ENCODE measurements at regions not wholly inside any gene's neighbourhood (a gene's known extent, or its start where the extent isn't known, plus 50 kb on each side); places are given as distances from the start of the nearest gene placed in this dataset.

DNA sequence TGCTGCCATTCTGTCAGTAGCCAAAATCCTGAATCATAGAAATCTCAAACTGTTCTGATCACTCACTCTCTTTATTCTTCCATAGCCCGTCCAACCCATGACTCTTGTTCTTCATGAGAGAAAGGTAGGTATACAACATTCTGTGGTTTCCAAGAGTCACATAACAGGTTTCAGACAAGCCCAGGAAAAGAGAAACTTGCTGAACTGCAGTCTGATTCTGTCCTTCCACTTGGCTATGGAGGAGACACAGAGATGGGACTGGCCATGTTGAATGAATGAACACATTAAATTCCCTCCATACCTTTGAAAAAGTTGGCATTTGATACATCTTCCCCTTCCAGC, 880.2 kb upstream of the CELF4 start:
- no peak for DNase-seq (ENCODE audit: low read depth, low spot score)
- no peak overlapping the region for H3K27ac ChIP-seq

DNA sequence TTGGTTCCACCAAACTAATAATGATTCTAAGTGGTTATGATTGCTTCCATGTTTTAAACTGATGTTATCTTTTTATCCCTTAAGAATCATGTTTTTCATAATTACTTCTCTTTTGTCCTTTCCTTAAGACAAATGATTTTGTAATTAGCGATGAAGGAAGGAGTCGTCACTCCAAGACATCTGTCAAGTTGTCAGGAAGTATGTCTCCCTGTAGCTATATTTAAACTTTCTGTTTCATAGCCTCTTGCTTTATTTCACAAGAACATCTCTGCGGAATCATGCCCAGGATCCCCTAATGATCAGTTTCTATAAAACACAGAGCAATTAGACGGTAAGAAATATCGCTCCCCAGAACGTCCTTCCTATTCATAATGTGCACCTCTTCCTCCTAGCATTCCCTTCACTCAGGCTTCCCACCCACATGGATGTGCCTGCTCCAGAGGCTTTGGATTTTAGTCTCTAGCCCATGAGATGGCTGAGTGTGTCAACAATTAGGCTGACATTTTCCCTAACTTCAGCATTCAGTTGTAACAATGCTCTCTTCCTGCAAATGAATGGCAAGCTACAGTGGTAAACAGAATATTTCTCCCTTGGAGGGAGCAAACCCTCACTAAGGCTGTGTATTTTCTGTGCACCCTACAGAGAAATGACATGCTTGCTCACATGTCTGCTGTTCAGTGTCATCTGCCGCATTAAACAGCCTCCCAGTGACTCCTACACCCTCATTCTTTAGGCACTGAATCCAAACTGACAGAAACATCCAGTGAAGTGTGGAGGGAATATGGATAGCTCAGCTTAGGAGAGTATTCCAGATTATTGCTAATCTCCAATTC, 879.6 kb upstream of the CELF4 start:
- no peak for DNase-seq (ENCODE audit: low read depth, low spot score)
- H3K27ac ChIP-seq, result no peak overlapping the region

DNA sequence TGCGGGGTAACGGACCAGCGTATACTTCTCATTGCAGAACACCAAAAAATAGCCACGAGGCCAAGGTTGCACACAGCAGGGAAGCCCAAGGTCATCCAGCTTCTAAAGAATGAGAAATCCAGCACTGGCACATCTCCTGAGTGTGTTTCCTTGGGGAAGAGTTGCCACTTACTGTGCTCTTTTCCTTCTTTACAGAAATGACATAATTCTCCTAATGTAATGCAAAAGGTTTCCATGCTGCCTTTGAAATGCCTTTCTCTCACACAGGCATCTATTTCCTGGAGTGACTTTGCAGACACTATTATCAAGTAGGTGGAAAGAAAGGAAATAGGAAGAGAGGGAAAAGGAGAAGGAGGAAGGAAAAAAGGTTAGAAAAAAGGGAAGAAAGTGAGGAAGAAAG, 862.1 kb upstream of the CELF4 start:
- DNase-seq (ENCODE audit: low read depth, low spot score), result no peak
- no peak overlapping the region for H3K27ac ChIP-seq

DNA sequence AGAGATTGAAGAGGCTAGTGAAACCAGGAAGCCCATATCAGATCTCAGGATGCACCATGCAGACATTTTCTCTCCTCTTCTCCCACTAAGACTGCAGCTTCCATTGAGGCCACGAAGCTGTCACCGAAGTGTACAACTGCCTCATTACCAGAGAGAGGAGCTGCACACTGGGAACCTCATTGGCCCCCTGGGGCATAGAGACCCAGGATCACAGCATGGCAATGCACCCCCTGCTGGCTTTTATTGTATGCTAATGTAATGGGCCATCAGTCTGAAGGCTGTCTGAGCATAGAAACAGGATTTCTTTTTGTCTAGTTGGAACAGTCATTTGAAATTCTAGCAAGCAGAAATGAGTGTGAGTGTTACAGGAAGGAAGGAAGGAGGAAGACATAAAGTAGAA, 861.6 kb upstream of the CELF4 start:
- no peak overlapping the region for H3K27ac ChIP-seq
- no peak for DNase-seq (ENCODE audit: low read depth, low spot score)

DNA sequence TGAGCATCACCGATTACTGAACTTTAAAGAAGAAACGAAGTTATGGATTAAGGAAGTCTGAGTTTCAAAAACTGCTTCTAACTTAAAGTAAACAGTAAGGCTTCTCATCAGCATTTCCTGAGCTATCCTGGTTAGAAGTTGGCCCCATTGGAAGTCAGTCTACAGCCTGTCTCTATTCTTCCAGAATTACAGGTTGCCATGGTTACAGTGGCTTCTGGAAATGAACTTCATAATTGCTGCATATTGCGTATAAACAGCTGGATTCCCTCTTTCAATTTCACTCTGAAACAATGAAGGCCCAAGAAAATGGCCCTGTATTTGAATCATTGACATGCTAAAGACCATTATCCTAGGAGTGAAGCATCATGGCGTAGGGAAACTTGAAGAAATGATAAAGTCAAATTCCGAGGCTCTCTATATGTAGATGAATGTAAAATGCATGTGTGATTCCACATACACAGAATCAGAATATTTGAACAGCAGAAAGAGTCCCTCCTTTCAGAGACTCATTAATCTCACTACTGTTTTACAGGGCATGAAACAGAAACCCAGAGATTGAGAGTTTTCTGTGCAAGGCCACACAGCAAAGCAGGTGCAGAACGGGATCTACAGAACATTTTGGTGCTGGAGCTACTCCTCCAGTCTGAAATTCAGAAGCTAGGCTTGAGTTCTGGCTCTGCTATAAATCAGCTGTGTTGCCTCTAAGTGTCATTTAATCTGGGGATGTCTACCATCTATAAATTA, 856.4 kb upstream of the CELF4 start:
- no peak for DNase-seq (ENCODE audit: low read depth, low spot score)
- H3K27ac ChIP-seq, result no peak overlapping the region

DNA sequence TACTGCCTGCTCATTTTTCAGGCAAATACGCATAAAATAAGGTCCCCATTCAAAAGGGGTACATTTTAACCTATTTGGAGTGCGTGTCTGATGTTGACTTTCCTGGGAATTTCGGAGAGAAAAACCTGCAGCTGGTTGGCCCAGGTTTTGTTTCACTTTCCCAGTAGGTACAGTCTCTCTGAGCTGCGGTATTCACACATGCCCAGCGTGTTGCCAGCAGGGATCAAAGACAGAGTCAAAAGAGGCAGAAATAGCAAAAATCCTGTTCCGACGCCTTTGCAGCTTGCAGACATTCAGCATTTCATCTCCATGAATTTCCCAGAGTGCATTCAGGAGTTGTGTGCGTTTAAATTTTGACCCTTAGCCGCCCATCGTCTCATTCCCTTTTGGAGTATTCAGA, 855.4 kb upstream of the CELF4 start:
- no peak overlapping the region for H3K27ac ChIP-seq
- DNase-seq (ENCODE audit: low read depth, low spot score), result no peak

DNA sequence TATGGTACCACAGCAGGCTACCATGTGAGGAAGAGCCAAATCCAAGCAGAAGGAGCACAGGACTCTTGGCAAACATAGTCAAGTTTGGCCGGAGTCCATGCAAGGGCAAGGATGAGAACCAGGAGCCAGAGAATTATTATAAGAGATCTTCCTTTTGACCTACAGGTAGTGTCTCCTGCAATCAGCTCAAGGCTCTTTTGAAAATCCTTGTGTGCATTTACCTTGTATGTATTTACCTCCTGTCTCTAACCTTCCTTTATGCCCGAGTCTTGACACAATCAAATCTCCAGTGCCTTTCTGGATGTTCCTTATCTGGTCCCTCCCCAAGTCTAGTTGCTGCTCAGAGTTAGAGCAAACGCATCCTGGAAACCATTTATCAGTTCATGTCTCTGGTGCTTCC, 855.0 kb upstream of the CELF4 start:
- DNase-seq (ENCODE audit: low read depth, low spot score), result no peak

DNA sequence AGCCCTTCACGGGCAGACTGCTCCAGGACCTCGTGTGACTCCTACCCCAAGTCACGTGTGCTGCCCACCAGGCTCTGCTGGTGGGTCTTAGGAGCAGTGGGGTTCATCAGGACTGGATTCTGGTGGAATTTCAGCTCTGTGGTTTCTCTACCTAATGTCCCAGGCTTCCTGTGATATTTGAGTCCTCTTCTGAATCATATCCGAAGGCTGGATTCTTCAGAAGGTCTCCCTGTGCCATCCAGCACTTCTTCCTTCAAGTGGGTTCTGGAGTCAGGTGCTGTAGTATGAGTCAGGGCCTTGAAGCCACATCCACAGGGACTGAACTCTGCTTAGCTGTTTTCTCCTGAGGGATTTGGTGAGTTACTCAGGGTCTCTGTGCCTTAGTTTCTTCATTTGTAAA, 850.2 kb upstream of the CELF4 start:
- no peak for DNase-seq (ENCODE audit: low read depth, low spot score)
- H3K27ac ChIP-seq, result no peak overlapping the region

More for the DNA sequence above, 855.0 kb upstream of the CELF4 start:
- H3K27ac ChIP-seq, result no peak overlapping the region

DNA sequence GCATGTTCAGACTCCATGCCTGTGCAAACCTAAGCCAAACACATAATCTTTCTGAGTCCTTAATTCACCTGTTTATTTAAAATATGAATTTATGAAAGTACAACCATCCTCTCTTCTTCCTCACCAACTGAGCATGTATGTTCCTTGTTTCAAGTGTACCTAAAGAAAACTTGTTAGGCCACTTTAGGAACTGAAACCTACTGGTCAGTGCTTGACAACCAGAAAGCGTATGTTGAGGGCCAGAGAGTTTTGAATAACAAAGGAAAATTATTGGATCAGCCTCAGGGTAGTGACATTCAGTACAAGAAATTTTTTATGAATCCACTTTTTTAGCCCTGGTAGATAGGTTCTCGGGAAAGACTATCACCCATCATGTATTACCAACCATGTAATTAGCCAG, 847.6 kb upstream of the CELF4 start:
- no peak overlapping the region for H3K27ac ChIP-seq
- no peak for DNase-seq (ENCODE audit: low read depth, low spot score)

DNA sequence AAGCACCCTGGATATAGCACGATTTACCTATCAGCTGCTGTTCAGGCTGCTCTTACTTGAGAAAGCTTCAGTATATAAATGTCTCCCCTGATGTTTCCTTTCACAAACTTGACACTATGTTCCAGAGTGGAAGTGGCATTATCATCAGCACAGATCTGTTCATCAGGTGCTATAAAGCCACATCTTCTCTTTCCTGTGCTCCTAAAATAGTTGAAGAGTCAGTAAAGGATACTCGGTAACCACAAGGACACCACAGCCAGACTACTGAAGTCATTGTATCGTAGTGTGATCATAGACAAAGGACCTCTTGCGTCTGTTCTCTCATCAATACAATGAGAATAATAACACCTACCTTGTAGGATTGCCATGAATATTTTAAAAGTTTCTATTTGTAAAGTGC, 841.0 kb upstream of the CELF4 start:
- DNase-seq (ENCODE audit: low read depth, low spot score), result no peak
- H3K27ac ChIP-seq, result no peak overlapping the region

DNA sequence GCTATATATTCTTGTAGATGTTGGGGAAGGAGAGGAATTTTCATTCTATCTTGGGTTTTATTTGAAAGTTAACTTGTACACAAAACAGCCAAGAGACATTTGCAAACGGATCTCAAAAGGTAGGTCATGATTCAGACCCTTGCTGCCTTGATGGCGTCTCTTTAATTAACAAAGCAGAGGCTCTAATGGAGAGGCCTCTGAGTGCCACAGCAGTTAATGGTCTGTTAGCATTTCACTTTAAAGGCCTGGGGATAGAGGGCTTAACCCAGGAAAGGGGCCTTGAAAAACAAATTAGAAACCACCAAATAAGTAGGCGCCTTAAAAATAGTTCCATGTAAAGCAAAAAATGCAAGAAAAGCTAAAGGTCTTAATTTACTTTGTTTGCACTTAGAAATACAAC, 836.9 kb upstream of the CELF4 start:
- DNase-seq (ENCODE audit: low read depth, low spot score), result no peak

DNA sequence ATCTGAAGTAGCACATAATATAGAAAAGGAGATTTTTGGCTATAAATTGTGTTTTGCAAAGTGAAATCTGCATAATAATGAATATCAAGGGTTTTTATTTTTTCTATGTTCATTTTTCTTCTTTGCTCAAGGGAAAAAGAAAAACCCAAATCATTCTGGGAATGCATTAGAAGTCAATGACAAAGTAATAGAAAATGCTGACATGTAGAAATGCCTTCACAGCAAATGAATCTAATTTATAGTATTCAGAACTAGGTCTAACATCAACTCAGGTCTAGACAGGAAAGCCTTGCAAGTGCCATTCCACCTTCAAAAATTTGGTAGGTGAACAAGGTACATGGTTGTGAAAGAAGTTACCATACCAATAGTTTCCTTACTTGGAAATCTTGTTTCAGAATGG, 831.5 kb upstream of the CELF4 start:
- DNase-seq (ENCODE audit: low read depth, low spot score), result no peak

More for the DNA sequence above, 836.9 kb upstream of the CELF4 start:
- H3K27ac ChIP-seq, result no peak overlapping the region

DNA sequence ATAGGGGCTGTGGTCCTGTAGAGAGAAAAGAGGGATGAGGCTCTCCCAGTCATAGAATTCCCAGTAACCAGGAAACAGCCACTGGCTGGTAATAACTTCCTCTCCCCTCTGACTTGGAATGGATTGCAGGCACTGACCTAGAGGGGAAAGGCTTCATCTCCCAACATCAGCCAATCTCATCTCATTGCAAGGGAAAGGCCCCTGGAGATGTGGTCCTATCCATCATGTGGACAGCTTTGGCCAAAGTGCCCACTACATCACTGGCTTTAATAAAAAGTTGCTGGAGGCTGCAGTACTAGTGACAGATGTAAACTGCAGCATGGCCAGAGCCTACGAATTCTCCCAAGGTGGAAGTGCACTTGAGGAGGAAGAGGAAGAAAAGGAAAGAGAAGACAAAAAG, 820.5 kb upstream of the CELF4 start:
- DNase-seq (ENCODE audit: low read depth, low spot score), result no peak

More for the DNA sequence above, 831.5 kb upstream of the CELF4 start:
- H3K27ac ChIP-seq, result no peak overlapping the region

DNA sequence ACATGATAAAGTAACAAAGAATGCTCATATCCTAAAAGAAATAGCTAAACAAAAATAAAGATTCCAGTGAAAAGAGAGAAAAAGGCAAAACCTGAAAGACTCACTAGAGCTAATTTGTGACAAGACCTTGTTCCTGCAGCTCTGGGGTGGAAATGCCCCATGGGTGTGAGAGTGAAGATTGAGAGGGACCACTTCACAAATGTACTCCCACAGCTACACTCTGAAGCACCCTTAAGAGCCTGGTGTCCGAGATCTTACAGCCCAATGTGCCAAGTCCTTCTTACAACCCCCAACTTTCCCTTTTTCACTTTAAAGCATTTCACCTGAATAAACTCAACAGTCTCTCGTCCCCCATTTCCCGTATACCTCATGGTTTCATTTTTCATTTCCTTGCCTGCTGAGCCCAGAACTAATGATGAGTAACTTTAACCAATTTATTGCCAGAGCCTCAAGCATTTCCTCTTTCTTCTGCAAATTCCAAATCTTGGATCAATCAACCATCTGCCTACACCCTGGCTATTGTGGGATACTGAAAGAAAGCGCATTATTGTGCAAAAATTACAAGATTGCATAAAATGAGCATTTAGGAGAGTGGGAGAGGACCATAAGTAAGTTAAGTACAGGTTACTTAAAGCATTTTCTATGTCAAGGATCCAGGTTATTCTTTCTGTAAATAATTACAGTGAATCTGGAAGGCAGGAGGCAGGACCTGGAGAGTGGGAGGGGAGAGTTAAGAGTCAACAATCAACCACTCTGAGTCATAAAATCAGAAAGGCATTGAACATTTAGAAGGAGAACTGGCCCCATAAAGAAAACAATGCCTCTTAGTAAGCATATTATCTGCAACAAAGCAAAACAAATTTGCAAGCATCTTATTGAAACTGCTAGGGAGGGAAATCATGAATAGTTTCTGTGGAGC, 804.4 kb upstream of the CELF4 start:
- no peak overlapping the region for H3K27ac ChIP-seq
- DNase-seq (ENCODE audit: low read depth, low spot score), result no peak

More for the DNA sequence above, 820.5 kb upstream of the CELF4 start:
- H3K27ac ChIP-seq, result no peak overlapping the region

DNA sequence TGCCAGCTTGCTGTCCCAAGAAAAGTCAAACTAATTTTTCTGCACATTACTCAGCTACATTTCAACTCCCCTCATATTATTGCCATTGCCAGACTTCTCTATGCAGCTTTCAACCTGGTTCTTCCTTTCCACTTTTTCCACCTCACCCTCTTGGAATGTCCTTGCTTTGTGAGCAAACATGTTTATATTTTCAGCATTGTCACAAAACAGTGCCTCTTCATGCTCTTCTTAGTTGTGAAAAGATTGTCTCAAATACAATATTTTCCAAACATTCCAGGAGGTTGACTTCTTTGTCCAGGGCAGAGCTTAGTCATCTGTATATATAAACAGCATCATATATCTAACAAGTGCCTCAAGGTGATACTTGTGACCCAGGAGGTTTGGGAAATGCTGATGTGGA, 803.3 kb upstream of the CELF4 start:
- no peak overlapping the region for H3K27ac ChIP-seq
- no peak for DNase-seq (ENCODE audit: low read depth, low spot score)

DNA sequence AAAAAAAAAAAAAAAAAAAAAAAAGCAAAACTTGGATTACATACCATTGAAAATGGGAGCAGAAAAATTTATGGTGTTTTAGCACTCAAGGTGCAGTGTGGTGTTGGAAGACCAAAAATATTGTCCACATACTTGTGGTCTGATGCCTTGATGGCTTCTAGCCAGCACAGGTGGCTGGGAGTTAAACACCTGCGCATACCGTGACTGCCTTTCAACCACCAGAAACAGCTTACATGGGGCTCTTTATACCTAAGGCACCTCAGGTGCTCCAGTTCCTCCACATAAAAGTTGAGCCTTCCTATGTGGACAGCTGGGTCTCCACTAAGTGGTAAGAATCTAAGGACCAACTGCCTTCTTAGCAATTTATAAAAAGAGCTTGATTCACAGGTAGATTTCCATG, 802.6 kb upstream of the CELF4 start:
- DNase-seq (ENCODE audit: low read depth, low spot score), result no peak
- no peak overlapping the region for H3K27ac ChIP-seq

DNA sequence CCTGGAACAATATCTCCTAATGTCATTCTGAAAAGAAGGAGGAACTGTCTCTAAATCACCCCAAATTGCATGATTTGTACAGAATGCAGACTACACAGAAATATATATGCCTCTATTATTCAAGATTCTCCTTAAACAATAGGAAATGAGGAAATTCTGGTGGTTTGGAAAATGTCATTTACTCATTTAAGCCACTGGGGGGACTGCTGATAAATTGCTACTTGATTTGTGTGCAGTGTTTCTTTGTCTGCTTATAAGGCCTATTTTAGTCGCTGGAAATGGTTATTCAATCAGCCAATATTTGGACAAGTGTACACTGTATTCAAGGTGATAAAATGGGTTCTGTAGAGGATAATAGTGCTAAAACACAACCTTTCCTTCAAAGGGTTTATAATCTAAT, 801.9 kb upstream of the CELF4 start:
- H3K27ac ChIP-seq, result no peak overlapping the region
- no peak for DNase-seq (ENCODE audit: low read depth, low spot score)

DNA sequence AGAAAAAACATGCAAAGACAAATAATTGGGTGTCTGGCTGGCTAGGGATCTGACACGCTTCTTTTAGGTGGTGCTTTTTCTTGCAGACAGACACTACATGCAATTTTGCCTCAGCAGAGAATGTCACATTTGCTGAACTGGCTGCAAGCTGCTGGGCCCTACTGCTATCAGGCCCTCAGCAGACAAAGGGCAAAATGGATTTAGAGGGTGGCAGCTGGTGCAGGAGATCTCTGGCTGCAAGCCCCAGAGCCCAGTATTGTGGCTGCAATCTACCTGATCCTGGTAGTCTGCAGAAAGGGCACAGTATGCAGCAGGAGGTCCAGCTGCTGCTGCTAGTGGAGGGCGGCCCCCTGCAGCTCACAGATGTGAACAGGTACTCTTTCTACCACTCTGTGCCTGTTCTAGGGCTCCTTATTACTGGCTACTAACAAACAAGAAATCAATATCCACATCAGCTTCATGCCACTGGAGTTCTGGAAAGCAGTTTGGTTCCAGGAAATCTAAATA, 796.7 kb upstream of the CELF4 start:
- DNase-seq (ENCODE audit: low read depth, low spot score), result no peak
- no peak overlapping the region for H3K27ac ChIP-seq

DNA sequence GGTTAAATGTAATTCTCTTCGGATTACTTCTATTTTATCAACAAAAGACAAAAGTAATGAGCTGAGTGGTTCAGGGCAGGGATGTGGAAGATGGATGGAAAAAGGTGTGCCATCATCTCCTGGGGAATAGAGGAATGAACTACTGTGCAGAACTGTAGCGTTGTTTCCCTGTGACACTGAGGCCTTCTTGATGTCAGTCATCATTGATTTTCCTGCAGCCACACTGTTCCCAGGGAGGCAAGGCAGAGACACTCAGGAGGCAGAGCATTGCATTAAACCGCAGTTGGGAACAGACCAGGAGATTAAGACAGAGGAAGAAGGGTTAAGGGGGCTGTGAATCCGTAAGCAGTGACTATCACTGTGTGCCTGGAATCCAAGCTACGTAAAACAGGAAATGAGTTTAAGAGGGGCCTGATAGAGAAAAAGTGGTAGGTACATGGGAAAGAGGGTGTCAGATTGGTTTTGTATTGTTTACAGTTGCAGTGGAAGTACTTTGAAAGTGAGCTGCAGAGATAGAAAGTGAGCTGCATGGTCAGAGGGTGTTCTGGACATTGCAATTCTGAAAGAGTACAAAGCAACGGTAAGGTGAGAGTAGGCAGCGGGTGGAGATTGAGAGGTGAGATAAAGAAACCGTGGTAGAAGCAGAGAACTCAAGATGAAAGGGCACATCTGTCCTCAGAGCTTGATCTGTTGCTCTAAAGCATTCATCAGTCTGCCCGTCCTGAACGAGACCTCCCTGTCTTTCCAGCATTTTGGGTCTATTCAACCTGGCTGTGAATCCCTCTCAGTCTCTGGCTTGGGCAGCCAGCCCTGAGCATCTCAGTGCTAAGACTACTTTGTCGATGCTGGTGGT, 793.4 kb upstream of the CELF4 start:
- DNase-seq (ENCODE audit: low read depth, low spot score), result no peak
- no peak overlapping the region for H3K27ac ChIP-seq

DNA sequence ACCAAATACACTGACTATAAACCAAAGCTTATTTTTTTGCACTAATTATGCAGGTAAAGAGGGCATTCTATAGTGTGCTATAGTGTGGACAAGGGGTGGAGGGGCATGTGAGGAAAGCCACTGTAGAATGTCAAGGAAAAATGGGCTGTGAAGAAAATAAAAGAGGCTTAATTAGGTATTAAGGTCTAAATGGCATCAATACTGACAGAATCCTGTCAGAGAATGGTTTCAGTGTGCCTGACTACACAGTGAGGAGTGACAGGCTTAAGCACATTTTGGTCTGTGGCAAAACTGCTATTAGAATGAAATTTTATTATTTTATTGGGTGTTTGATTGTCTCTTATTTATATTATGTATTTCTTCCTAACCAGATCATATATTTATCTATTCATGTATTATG, 787.6 kb upstream of the CELF4 start:
- DNase-seq (ENCODE audit: low read depth, low spot score), result no peak
- H3K27ac ChIP-seq, result no peak overlapping the region
